Pancreas (tissue), 10 donors: ENCODE measurements at regions not wholly inside any gene's neighbourhood (a gene's known extent, or its start where the extent isn't known, plus 50 kb on each side); places are given as distances from the start of the nearest gene placed in this dataset.

Experiments used
- ATAC-seq, 4 donors: fragments of 200-7000 bp; cut with Tn5 transposase; one replicate each; pipeline versions ENCODE4 v1.8.0 to v1.9.1; 2020; ENCODE audit warnings: mild to moderate bottlenecking in 4 of 4, moderate library complexity in 4 of 4
- DNase-seq, 6 donors: peaks; one replicate each; pipeline ENCODE4 v3.0.0-alpha.2; 2020
- FAIRE-seq: peaks from 2 replicates; lab custom pipeline; 2012; peaks lifted over from hg19 to GRCh38; lab: Jason Lieb, UNC
- H3K27ac ChIP-seq, 4 donors: fragments of 200-600 bp; sonication (generic); 1 replicate in 3 of 4; 2 replicates in 1 of 4; pipeline versions ENCODE4 v1.5.0 to v1.8.0; 2020
- H3K27me3 ChIP-seq, 4 donors: fragments of 200-600 bp; one replicate each; pipeline ENCODE4 v1.8.0; 2021
- H3K36me3 ChIP-seq, 3 donors: fragments of 200-600 bp; sonication (generic) in 1 of 3; one replicate each; pipeline versions ENCODE4 v1.5.0 to v1.8.0; 2020 to 2021
- H3K4me1 ChIP-seq, 3 donors: fragments of 200-600 bp; one replicate each; pipeline ENCODE4 v1.8.0; 2021
- H3K4me3 ChIP-seq, 4 donors: fragments of 200-600 bp; sonication (generic) in 2 of 4; one replicate each; pipeline versions ENCODE4 v1.5.0 to v1.8.0; 2020 to 2021
- H3K9me3 ChIP-seq, 4 donors: fragments of 200-600 bp; one replicate each; pipeline ENCODE4 v1.8.0; 2021
- CTCF ChIP-seq, 4 donors: fragments of 200-600 bp; sonication (generic) in 3 of 4; IDR thresholded peaks; one replicate each; pipeline versions ENCODE4 v1.5.0 to v1.8.0; 2021; ENCODE audit warnings: antibody characterized with exemption in 4 of 4
- WGBS, 2 donors: extraction: QIAGEN DNeasy Blood & Tissue Kit; methylation state at CpG; one replicate each; pipeline ENCODE4 v1.1.7; 2013; 5-methylcytosine and 5-hydroxymethylcytosine counted together
- intact Hi-C, 3 donors: fragments of 100-400 bp; cut with DNase I; formaldehyde crosslinking; loops; one replicate each; pipeline versions ENCODE4 v1.11.1 to v1.14.2; 2022
- donor health status: healthy with polysubstance abuse.
- donor health status: DM: no; HTN: no; CAD: no; lungs with moderate emphysema.
- donor health status: DM: no; HTN: no; CAD: no.
- donor health status: control.
- donor health status: control.
- donor health status: Bipolar disorder and iron deficiency.
- donor health status: DM: yes; HTN: yes; CAD: no.
- donor health status: DM: no; HTN: no; CAD: no.
- donor health status: DM: no; HTN: no; CAD: no.
- donor health status: DM: yes; HTN: yes; CAD: no.

- no peak for ATAC-seq
- Histone ChIP-seq H3K9me3 (no peaks in the 10 kb centered on the region), H3K4me3 (no peak overlapping the region), H3K36me3 (no peaks in the 10 kb centered on the region), H3K27ac (no peak overlapping the region), H3K4me1 (no peaks in the 10 kb centered on the region), H3K27me3 (no peaks in the 10 kb centered on the region)
- no peak for TF ChIP-seq CTCF (IDR thresholded peaks at IDR 0.05)
- no peak for FAIRE-seq
- intact Hi-C loops = no loop called here
- no peak for DNase-seq
Observed at GRCh38 chr18:71293322-71293721, 1004.5 kb downstream of the SOCS6 start.

- DNase-seq (no peak), FAIRE-seq (no peak), ATAC-seq (no peak)
- H3K4me3 ChIP-seq = no peak overlapping the region
- no peak overlapping the region for H3K27ac ChIP-seq
- H3K9me3 ChIP-seq = no peaks in the 10 kb centered on the region
- H3K27me3 ChIP-seq = no peaks in the 10 kb centered on the region
- H3K36me3 ChIP-seq = no peaks in the 10 kb centered on the region
- TF ChIP-seq CTCF (IDR thresholded peaks at IDR 0.05) = no peak
- intact Hi-C loops = no loop called here
- no peaks in the 10 kb centered on the region for H3K4me1 ChIP-seq
- WGBS, 2 donors = 31 to 34% methylated on average over 2 of the region's 2 CpGs
Observed at GRCh38 chr18:71287268-71287667, 998.4 kb downstream of the SOCS6 start.

GRCh38 chr18:71252351-71252865, 963.6 kb downstream of the SOCS6 start:
- intact Hi-C loops = no loop called here
- Histone ChIP-seq H3K27ac (no peak overlapping the region), H3K27me3 (no peaks in the 10 kb centered on the region), H3K4me1 (no peaks in the 10 kb centered on the region), H3K9me3 (no peaks in the 10 kb centered on the region), H3K36me3 (no peaks in the 10 kb centered on the region), H3K4me3 (no peak overlapping the region)
- no peak for ATAC-seq
- no peak for DNase-seq
- TF ChIP-seq CTCF (IDR thresholded peaks at IDR 0.05) = no peak
- 49 to 57% methylated on average over 6 of the region's 6 CpGs for WGBS, 2 donors
- no peak for FAIRE-seq

GRCh38 chr18:71250191-71250590, 961.3 kb downstream of the SOCS6 start:
- 37 to 59% methylated on average over 1 of the region's 1 CpG for WGBS, 2 donors
- Histone ChIP-seq H3K9me3 (no peaks in the 10 kb centered on the region), H3K27me3 (no peaks in the 10 kb centered on the region), H3K27ac (no peak overlapping the region), H3K36me3 (no peaks in the 10 kb centered on the region), H3K4me1 (no peaks in the 10 kb centered on the region), H3K4me3 (no peak overlapping the region)
- no peak for TF ChIP-seq CTCF (IDR thresholded peaks at IDR 0.05)
- no peak for ATAC-seq
- intact Hi-C loops = no loop called here
- FAIRE-seq = no peak
- no peak for DNase-seq

- intact Hi-C loops = no loop called here
- Histone ChIP-seq H3K4me3 (no peak overlapping the region), H3K4me1 (no peaks in the 10 kb centered on the region), H3K27me3 (no peaks in the 10 kb centered on the region), H3K9me3 (no peaks in the 10 kb centered on the region), H3K36me3 (no peaks in the 10 kb centered on the region), H3K27ac (no peak overlapping the region)
- DNase-seq = no peak
- ATAC-seq = no peak
- no peak for FAIRE-seq
- TF ChIP-seq CTCF (IDR thresholded peaks at IDR 0.05) = no peak
Observed at GRCh38 chr18:71249791-71250190, 960.9 kb downstream of the SOCS6 start.
